H1 (cell line): ENCODE measurements at regions not wholly inside any gene's neighbourhood (a gene's known extent, or its start where the extent isn't known, plus 50 kb on each side); places are given as distances from the start of the nearest gene placed in this dataset.

Experiments
- CTCF ChIA-PET: fragments of 300-600 bp; sonication (Branson Sonifier 250); formaldehyde crosslinking; loops from one replicate; lab custom pipeline; 2021; ENCODE audit not compliant: partially characterized antibody; lab: Charles Lee
- POLR2A ChIA-PET: fragments of 300-600 bp; sonication (Branson Sonifier 250); formaldehyde crosslinking; loops from one replicate; lab custom pipeline; 2021; ENCODE audit warnings: inconsistent platforms; ENCODE audit not compliant: partially characterized antibody; lab: Charles Lee
- DNase-seq, 2 experiments: peaks; one replicate each; pipeline versions ENCODE4 v3.0.0 to v3.0.0-alpha.2; 2010 to 2022; ENCODE audit warnings: low spot score in 2 of 2, low read depth in 1 of 2, mixed read lengths in 1 of 2
- FAIRE-seq: peaks from 2 replicates; lab custom pipeline; 2011; peaks lifted over from hg19 to GRCh38; lab: Jason Lieb, UNC
- H2AFZ ChIP-seq: 2 replicates; pipeline ENCODE4 v1.8.1; 2012; ENCODE audit warnings: low read length, inconsistent platforms
- H2AK5ac ChIP-seq: 2 replicates; pipeline ENCODE4 v1.6.1; 2013; ENCODE audit warnings: low read depth, low read length
- H2BK120ac ChIP-seq: replicated peaks from 2 replicates; pipeline ENCODE3; 2013; ENCODE audit warnings: low read depth, low read length, inconsistent platforms
- H2BK12ac ChIP-seq: 2 replicates; pipeline ENCODE4 v1.6.1; 2013; ENCODE audit warnings: low read depth, low read length
- H2BK15ac ChIP-seq: 2 replicates; pipeline ENCODE4 v1.6.1; 2013; ENCODE audit warnings: low read length
- H2BK20ac ChIP-seq: 2 replicates; pipeline ENCODE4 v1.6.1; 2013; ENCODE audit warnings: low read length
- H2BK5ac ChIP-seq: 2 replicates; pipeline ENCODE4 v1.6.1; 2013; ENCODE audit warnings: low read depth, low read length
- H3K14ac ChIP-seq: 2 replicates; pipeline ENCODE4 v1.6.1; 2013; ENCODE audit warnings: inconsistent platforms; ENCODE audit not compliant: insufficient read length
- H3K18ac ChIP-seq: 2 replicates; pipeline ENCODE4 v1.6.1; 2013; ENCODE audit warnings: low read length; ENCODE audit errors: extremely low read depth
- H3K23ac ChIP-seq: 2 replicates; pipeline ENCODE4 v1.6.1; 2013; ENCODE audit warnings: inconsistent platforms; ENCODE audit not compliant: insufficient read length
- H3K23me2 ChIP-seq: 2 replicates; pipeline ENCODE4 v1.6.1; 2013; ENCODE audit warnings: low read depth, low read length
- H3K27ac ChIP-seq: 2 replicates; pipeline ENCODE4 v1.6.1; 2011; ENCODE audit warnings: low read depth, low read length, inconsistent platforms
- H3K27me3 ChIP-seq, 4 experiments: replicated peaks in 1 of 4; 1 replicate in 1 of 4; 2 replicates in 3 of 4; pipeline versions ENCODE4 v1.6.1 to v1.8.1; 2011 to 2013; ENCODE audit warnings: low read length in 3 of 4, mild to moderate bottlenecking in 3 of 4, inconsistent platforms in 2 of 4, mixed read lengths in 2 of 4, moderate library complexity in 1 of 4; ENCODE audit not compliant: control insufficient read depth in 3 of 4, insufficient read depth in 3 of 4; ENCODE audit errors: extremely low read depth in 1 of 4
- H3K36me3 ChIP-seq, 4 experiments: 2 replicates each; pipeline versions ENCODE4 v1.6.1 to v1.8.1; 2011 to 2013; ENCODE audit warnings: mild to moderate bottlenecking in 4 of 4, low read length in 3 of 4, moderate library complexity in 2 of 4, control low read depth in 1 of 4, inconsistent platforms in 1 of 4; ENCODE audit not compliant: insufficient read depth in 4 of 4, control insufficient read depth in 2 of 4
- H3K4ac ChIP-seq: replicated peaks from 2 replicates; pipeline ENCODE3; 2013; ENCODE audit warnings: low read length, low read depth, mixed read lengths, inconsistent platforms; ENCODE audit not compliant: insufficient read length
- H3K4me1 ChIP-seq, 4 experiments: replicated peaks in 1 of 4; 1 replicate in 1 of 4; 2 replicates in 3 of 4; pipeline versions ENCODE4 v1.6.1 to v1.8.1; 2011 to 2013; ENCODE audit warnings: low read length in 3 of 4, inconsistent platforms in 2 of 4, mixed read lengths in 1 of 4; ENCODE audit not compliant: insufficient read depth in 4 of 4, control insufficient read depth in 3 of 4
- H3K4me2 ChIP-seq, 2 experiments: 2 replicates each; pipeline versions ENCODE4 v1.6.1 to v1.8.1; 2011 to 2013; ENCODE audit warnings: low read depth in 2 of 2, low read length in 2 of 2, control low read depth in 1 of 2, inconsistent platforms in 1 of 2, mild to moderate bottlenecking in 1 of 2; ENCODE audit not compliant: insufficient read depth in 1 of 2
- H3K4me3 ChIP-seq, 4 experiments: fragments of 200-600, 300-600 bp in 1 of 4; sonication (generic), shearing (Covaris generic), sonication (Bioruptor Twin) in 1 of 4; 2 replicates each; pipeline versions ENCODE4 v1.5.1 to v1.8.1; 2011 to 2016; ENCODE audit warnings: low read length in 4 of 4, low read depth in 3 of 4, control low read depth in 2 of 4, inconsistent platforms in 2 of 4, mild to moderate bottlenecking in 2 of 4, mixed read lengths in 1 of 4, moderate library complexity in 1 of 4; ENCODE audit not compliant: insufficient read depth in 2 of 4; ENCODE audit errors: extremely low read depth in 1 of 4
- H3K56ac ChIP-seq: replicated peaks from 2 replicates; pipeline ENCODE3; 2013; ENCODE audit warnings: low read depth, mild to moderate bottlenecking, mixed read lengths, low read length, inconsistent platforms; ENCODE audit not compliant: insufficient read length
- H3K79me1 ChIP-seq: 2 replicates; pipeline ENCODE4 v1.6.1; 2013; ENCODE audit warnings: low read depth, low read length, control low read depth
- H3K79me2 ChIP-seq, 2 experiments: 2 replicates each; pipeline versions ENCODE4 v1.6.1 to v1.8.1; 2012 to 2013; ENCODE audit warnings: low read length in 2 of 2, mild to moderate bottlenecking in 2 of 2, inconsistent platforms in 1 of 2; ENCODE audit not compliant: insufficient read depth in 2 of 2, control insufficient read depth in 1 of 2
- H3K9ac ChIP-seq, 4 experiments: replicated peaks in 1 of 4; 1 replicate in 1 of 4; 2 replicates in 3 of 4; pipeline versions ENCODE4 v1.6.1 to v1.8.1; 2011 to 2013; ENCODE audit warnings: low read depth in 3 of 4, low read length in 3 of 4, control low read depth in 2 of 4, mild to moderate bottlenecking in 2 of 4, moderate library complexity in 2 of 4, inconsistent platforms in 1 of 4; ENCODE audit errors: extremely low read depth in 1 of 4
- H3K9me3 ChIP-seq, 2 experiments: 2 replicates each; pipeline versions ENCODE4 v1.6.1 to v1.8.1; 2012 to 2013; ENCODE audit warnings: mild to moderate bottlenecking in 2 of 2, moderate library complexity in 2 of 2, control low read depth in 1 of 2, inconsistent platforms in 1 of 2, low read depth in 1 of 2, low read length in 1 of 2, mixed read lengths in 1 of 2; ENCODE audit not compliant: insufficient read depth in 2 of 2
- H4K20me1 ChIP-seq, 2 experiments: replicated peaks in 1 of 2; 2 replicates each; pipeline versions ENCODE3 to v1.8.1; 2011 to 2013; ENCODE audit warnings: inconsistent platforms in 2 of 2, low read length in 2 of 2, mild to moderate bottlenecking in 1 of 2; ENCODE audit not compliant: insufficient read depth in 2 of 2, control insufficient read depth in 1 of 2
- H4K5ac ChIP-seq: 2 replicates; pipeline ENCODE4 v1.6.1; 2013; ENCODE audit warnings: low read length, low read depth, mixed read lengths, inconsistent platforms; ENCODE audit not compliant: insufficient read length
- H4K8ac ChIP-seq: 2 replicates; pipeline ENCODE4 v1.8.0; 2013; ENCODE audit warnings: mild to moderate bottlenecking, moderate library complexity, low read length, inconsistent platforms; ENCODE audit not compliant: insufficient read depth; ENCODE audit errors: extremely low read depth
- H4K91ac ChIP-seq: replicated peaks from 2 replicates; pipeline ENCODE3; 2013; ENCODE audit warnings: low read length, mixed read lengths, inconsistent platforms; ENCODE audit not compliant: insufficient read length
- KDM5A ChIP-seq: fragments of 200-600 bp; IDR thresholded peaks from 2 replicates; pipeline ENCODE4 v1.7.1; 2012; ENCODE audit warnings: mild to moderate bottlenecking, low read length, inconsistent platforms, mixed read lengths
- WGBS, 2 experiments: shearing (Covaris generic) in 1 of 2; methylation state at CpG; one replicate each; pipeline versions ENCODE4 v1.1.6 to v1.1.7; 2013 to 2015; ENCODE audit warnings: low lambda C conversion rate in 2 of 2, mixed read lengths in 2 of 2, inconsistent platforms in 1 of 2, low coverage in 1 of 2, missing lambda C conversion rate in 1 of 2; ENCODE audit not compliant: insufficient replicate concordance in 2 of 2, insufficient coverage in 1 of 2, insufficient read length in 1 of 2; ENCODE audit errors: extremely low coverage in 1 of 2, missing lambda C conversion rate in 1 of 2; 5-methylcytosine and 5-hydroxymethylcytosine counted together

DNA sequence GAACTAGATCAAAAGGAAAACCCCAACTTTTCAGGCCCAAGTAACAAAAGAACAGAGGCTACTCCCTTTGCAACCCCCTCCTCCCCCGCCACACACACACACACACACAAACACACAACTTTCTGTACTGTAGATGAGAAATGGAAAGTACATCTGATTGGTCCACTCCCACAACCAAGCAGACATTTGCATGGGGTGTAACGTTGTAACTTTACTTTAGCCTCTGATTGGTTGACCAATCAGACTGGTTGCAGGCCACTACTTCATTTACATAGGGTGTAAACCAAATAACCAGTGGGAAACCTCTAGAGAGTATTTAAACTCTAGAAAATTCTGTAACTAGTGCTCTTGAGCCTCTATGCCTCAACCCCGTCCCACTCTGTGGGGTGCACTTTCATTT is 425.5 kb downstream of the GXYLT1 start:
- H3K4ac ChIP-seq = no peak overlapping the region
- no peaks in the 10 kb centered on the region for H4K20me1 ChIP-seq
- no peak overlapping the region for H3K4me3 ChIP-seq
- no peak overlapping the region for H3K9ac ChIP-seq
- H3K4me2 ChIP-seq = peak overlapping the region; percentile 21 to 37; a peak in 1 of 4 replicates
- H3K79me2 ChIP-seq = no peaks in the 10 kb centered on the region
- H3K14ac ChIP-seq = no peak overlapping the region
- H3K23ac ChIP-seq = no peak overlapping the region
- peaks cover 0 to 5% (median 3%) of the 10 kb centered on the region in 4 experiments; a peak in 3 of 7 replicates for H3K4me1 ChIP-seq
- H4K5ac ChIP-seq = no peak overlapping the region
- H3K56ac ChIP-seq = no peak overlapping the region
- no peak overlapping the region for H2BK15ac ChIP-seq
- ChIA-PET POLR2A (no interaction called here), CTCF (no interaction called here)
- no peak overlapping the region for H2BK120ac ChIP-seq
- no peaks in the 10 kb centered on the region for H3K36me3 ChIP-seq
- no peak for FAIRE-seq
- no peak overlapping the region for H2AK5ac ChIP-seq
- H3K9me3 ChIP-seq = no peaks in the 10 kb centered on the region
- 69% methylated on average over 3 of the region's 3 CpGs; no CpG with 5 or more reads in 1 of the 2 experiments for WGBS, 2 experiments
- H2AFZ ChIP-seq = peak overlapping the region; percentile 84; the same call in 1 of the 2 replicates
- no peak overlapping the region for H3K18ac ChIP-seq
- no peak overlapping the region for H2BK20ac ChIP-seq
- no peaks in the 10 kb centered on the region for H3K79me1 ChIP-seq
- no peak overlapping the region for H3K27ac ChIP-seq
- TF ChIP-seq KDM5A = no peak
- H4K91ac ChIP-seq = no peak overlapping the region
- DNase-seq = no peak
- H2BK5ac ChIP-seq = no peak overlapping the region
- H4K8ac ChIP-seq = no peak overlapping the region
- no peaks in the 10 kb centered on the region; the same call in 1 of the 2 replicates for H3K23me2 ChIP-seq
- H2BK12ac ChIP-seq = no peak overlapping the region
- no peaks in the 10 kb centered on the region for H3K27me3 ChIP-seq
